Bronchial epithelial cell (primary cell): ENCODE measurements at regions not wholly inside any gene's neighbourhood (a gene's known extent, or its start where the extent isn't known, plus 50 kb on each side); places are given as distances from the start of the nearest gene placed in this dataset.
A peak's percentile ranks its signal among the peaks of the same experiment; 100 is the strongest.

Experiments used
- DNase-seq: peaks from one replicate; pipeline ENCODE4 v3.0.0-alpha.2; 2010; ENCODE audit warnings: low read depth
- FAIRE-seq: peaks from 2 replicates; lab custom pipeline; 2011; peaks lifted over from hg19 to GRCh38; lab: Jason Lieb, UNC
- H3K27me3 ChIP-seq: 2 replicates; pipeline ENCODE4 v1.5.1; 2011; ENCODE audit warnings: low read length; ENCODE audit not compliant: control insufficient read depth, insufficient read depth
- H3K36me3 ChIP-seq: 2 replicates; pipeline ENCODE4 v1.5.1; 2011; ENCODE audit warnings: low read length; ENCODE audit not compliant: control insufficient read depth, insufficient read depth
- H3K4me3 ChIP-seq: 2 replicates; pipeline ENCODE4 v1.5.1; 2011; ENCODE audit warnings: mild to moderate bottlenecking, low read depth, low read length, control low read depth
- CTCF ChIP-seq: IDR thresholded peaks from 2 replicates; pipeline ENCODE4 v1.5.1; 2011; ENCODE audit warnings: mild to moderate bottlenecking, moderate library complexity, low read length, control low read depth, inconsistent platforms; ENCODE audit not compliant: insufficient read depth, severe bottlenecking

- DNase-seq (no peak), FAIRE-seq (no peak)
- Histone ChIP-seq H3K36me3 (no peaks in the 10 kb centered on the region), H3K4me3 (no peak overlapping the region), H3K27me3 (no peaks in the 10 kb centered on the region)
- no peak for TF ChIP-seq CTCF
Observed at GRCh38 chr6:9977411-9977810, 437.5 kb downstream of the TFAP2A start.

GRCh38 chr6:9961646-9962045 lies 453.2 kb downstream of the TFAP2A start:
- TF ChIP-seq CTCF = no peak
- Histone ChIP-seq H3K4me3 (no peak overlapping the region), H3K27me3 (no peaks in the 10 kb centered on the region), H3K36me3 (no peaks in the 10 kb centered on the region)
- DNase-seq (no peak), FAIRE-seq (no peak)

- DNase-seq (no peak), FAIRE-seq (no peak)
- Histone ChIP-seq H3K4me3 (no peak overlapping the region), H3K27me3 (no peaks in the 10 kb centered on the region), H3K36me3 (no peaks in the 10 kb centered on the region)
- no peak for TF ChIP-seq CTCF
Observed at GRCh38 chr6:9957215-9957759, 457.6 kb downstream of the TFAP2A start.

GRCh38 chr6:9948678-9949077 lies 466.2 kb downstream of the TFAP2A start:
- DNase-seq = no peak
- H3K36me3 ChIP-seq = no peaks in the 10 kb centered on the region
- FAIRE-seq = no peak
- no peak overlapping the region for H3K4me3 ChIP-seq
- no peak for TF ChIP-seq CTCF
- no peaks in the 10 kb centered on the region for H3K27me3 ChIP-seq

- FAIRE-seq = peak; percentile 23
- DNase-seq = no peak
- no peaks in the 10 kb centered on the region for H3K27me3 ChIP-seq
- H3K4me3 ChIP-seq = no peak overlapping the region
- no peak for TF ChIP-seq CTCF
- no peaks in the 10 kb centered on the region for H3K36me3 ChIP-seq
Observed at GRCh38 chr6:9943986-9944385, 470.9 kb downstream of the TFAP2A start.

GRCh38 chr6:9943026-9943425 lies 471.8 kb downstream of the TFAP2A start:
- no peaks in the 10 kb centered on the region for H3K27me3 ChIP-seq
- no peak for TF ChIP-seq CTCF
- no peak overlapping the region for H3K4me3 ChIP-seq
- no peak for DNase-seq
- H3K36me3 ChIP-seq = no peaks in the 10 kb centered on the region
- FAIRE-seq = no peak
